Retinal pigment epithelial cell (primary cell): ENCODE measurements at regions not wholly inside any gene's neighbourhood (a gene's known extent, or its start where the extent isn't known, plus 50 kb on each side); places are given as distances from the start of the nearest gene placed in this dataset.

ENCODE experiments used
- DNase-seq: peaks from one replicate; pipeline ENCODE4 v3.0.0-alpha.2; 2010; ENCODE audit warnings: low read depth
- H3K4me3 ChIP-seq: 2 replicates; pipeline ENCODE4 v1.5.1; 2011; ENCODE audit warnings: mild to moderate bottlenecking, low read length, control low read depth, moderate library complexity
- TF ChIP-seq, protein P1 (sequence below): conservative IDR thresholded peaks from 2 replicates; pipeline ENCODE4 v1.5.1; 2011; ENCODE audit warnings: low read depth, low read length, control low read depth, inconsistent platforms

DNA sequence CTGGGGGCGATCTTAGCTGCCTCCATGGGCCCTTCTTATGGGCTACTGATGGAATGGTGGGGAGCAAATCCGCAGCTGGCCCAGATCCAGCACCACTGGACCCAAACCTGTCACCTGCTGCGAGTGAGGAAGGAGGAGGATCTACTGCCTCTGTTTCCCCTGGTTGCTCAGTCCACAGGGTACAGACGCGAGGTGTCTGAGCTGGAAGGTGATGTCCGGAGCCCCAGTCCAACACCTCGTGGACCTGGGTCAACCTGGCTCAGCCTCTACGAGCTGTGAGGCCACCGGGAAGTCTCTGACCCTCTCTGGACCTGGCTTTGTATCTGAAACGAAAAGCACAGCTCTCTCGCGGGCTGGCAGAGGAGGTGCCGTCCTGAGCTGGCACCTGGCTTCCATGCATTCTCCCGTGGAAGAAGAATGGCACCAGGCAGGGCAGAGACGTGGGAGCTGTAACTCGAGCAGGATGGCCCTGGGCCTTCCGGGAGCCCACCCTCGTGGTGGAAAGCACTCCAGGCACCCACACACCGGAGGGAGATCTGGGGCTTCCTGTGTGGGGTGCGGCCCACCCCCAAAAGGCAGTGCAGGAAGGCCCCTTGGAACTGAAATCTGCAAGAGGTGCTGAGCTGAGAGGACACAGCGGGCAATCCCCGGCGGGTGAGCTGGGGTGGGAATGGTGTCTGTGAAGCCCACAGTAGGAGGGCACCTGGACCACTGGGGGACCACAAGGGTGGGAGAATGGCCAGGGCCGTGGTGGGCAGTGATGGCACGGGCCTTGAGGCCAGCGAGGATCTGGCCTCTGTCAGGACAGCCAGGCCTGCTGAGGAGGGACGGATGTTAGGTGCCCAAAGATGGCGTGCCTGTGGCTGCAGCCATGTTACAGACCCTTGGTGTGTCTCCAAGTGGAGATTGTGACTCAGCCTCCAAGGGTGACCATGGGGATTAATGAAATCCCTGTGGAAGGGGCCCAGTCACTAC lies 133.4 kb downstream of the OLFM1 start:
- DNase-seq = no peak
- no peak overlapping the region for H3K4me3 ChIP-seq
- TF ChIP-seq, protein P1, sequence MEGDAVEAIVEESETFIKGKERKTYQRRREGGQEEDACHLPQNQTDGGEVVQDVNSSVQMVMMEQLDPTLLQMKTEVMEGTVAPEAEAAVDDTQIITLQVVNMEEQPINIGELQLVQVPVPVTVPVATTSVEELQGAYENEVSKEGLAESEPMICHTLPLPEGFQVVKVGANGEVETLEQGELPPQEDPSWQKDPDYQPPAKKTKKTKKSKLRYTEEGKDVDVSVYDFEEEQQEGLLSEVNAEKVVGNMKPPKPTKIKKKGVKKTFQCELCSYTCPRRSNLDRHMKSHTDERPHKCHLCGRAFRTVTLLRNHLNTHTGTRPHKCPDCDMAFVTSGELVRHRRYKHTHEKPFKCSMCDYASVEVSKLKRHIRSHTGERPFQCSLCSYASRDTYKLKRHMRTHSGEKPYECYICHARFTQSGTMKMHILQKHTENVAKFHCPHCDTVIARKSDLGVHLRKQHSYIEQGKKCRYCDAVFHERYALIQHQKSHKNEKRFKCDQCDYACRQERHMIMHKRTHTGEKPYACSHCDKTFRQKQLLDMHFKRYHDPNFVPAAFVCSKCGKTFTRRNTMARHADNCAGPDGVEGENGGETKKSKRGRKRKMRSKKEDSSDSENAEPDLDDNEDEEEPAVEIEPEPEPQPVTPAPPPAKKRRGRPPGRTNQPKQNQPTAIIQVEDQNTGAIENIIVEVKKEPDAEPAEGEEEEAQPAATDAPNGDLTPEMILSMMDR = no peak

DNA sequence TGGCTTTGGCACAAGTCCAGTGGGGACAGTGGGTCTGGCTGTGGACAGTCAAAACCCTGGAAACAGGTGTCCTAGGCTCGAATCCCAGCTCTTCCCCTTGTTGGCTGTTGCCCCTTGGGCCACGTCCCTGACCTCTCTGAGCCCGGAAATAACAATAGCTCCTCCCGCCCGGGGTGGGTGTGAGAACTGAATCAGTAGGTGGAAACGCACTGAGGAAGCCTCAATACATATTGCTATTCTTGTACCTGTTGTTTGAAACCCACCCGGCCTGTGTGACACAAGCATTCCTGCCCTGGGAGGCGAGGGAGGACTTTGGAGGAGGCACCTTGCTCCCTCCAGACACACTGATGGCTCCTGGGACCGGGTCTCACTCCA lies 134.1 kb downstream of the OLFM1 start:
- TF ChIP-seq, protein P1 = no peak
- no peak overlapping the region for H3K4me3 ChIP-seq
- no peak for DNase-seq

DNA sequence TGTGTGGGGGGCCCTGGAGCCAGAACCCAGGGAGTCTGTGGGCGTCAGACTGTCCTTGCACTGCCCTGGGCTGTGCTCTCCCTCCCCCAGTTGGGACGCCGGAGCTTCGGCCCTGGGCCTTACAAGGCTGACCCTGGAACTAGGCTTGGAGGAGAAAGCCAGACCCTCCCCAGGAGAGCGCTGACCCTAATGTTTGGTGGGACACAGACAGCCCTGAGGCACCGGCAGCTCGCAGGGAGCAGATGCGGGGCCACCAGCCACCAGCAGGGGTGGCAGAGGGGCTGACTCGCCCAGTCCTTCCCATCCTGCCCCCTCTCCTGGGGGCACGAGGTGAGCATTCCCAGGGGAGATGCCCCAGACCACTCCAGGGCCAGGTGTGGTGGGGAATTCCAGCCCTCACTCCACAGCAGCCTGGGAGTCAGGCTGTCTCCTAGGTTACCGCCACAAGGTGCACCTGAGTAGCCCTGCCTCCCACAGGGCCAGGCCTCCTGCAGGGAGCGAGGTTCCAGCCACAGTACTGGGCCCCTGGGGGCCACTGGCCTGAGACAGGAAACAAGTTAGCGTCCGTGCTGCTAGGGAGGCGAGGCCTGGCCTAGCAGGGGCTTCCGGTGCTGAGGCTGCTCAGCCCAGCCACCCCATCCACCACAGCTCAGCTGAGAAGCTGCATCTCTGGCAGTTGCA lies 134.6 kb downstream of the OLFM1 start:
- no peak overlapping the region for H3K4me3 ChIP-seq
- TF ChIP-seq, protein P1 = no peak
- DNase-seq = no peak

DNA sequence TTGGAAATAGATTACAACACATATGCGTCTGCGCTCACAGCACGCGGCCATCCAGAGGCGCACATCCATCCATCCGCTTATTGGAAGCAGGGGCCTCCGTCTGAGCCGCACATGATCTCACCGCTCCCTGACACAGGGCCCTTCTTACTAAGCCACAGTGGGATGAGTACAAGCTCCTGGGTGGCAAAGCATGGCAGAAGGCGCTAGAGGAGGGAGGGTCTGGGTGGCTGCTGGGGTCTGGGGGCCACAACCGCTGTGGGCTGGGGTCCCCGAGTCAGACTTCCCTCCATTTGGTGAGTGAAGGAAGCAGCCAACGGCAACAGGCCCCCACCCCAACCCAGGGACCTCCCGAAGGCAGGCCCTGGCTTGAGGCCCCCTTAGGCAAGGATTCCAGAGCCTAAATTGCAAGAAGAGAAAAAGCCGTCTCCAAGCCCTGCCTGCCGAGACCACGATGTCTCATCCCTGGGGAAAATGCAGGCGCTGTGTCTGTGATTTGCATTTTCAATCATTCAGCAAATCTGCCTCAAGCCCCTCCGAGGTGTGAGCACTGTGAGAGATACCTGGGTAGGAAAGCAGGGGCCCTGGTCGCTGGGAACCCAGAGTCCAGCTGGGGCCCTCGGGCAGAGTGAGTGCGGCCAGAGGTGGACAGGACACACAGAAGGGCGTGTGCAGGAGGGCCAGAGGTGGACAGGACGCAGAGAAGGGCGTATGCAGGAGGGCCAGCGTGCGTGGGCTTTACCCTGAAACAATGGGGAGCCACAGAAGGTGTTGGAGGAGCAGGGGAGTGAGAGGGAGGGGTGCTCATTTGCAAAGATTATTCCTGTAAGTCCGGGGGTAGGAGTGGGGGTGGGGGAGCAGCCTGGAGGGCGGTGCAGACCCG lies 135.7 kb downstream of the OLFM1 start:
- TF ChIP-seq, protein P1 = no peak
- DNase-seq = no peak
- H3K4me3 ChIP-seq = no peak overlapping the region

DNA sequence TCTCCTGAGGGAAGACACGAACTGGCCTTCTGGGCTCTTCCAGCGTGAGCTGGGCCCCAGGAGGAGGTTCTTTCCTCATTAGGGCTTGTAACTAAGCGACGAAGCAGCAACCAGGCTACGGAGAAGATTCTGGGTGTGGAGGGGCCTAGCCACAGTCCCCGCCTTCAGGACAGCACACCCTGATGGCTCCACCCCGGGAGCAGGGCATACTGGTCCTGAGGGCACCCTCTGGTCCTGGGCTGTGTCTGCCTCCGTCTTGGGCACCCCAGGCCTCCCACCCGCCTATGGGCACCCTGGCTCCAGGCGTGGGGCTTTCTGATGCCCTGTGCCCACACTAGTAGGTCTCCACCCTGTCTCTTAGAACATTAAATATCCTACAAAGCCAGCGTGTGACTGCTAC lies 136.4 kb downstream of the OLFM1 start:
- DNase-seq = no peak
- TF ChIP-seq, protein P1 = no peak
- H3K4me3 ChIP-seq = no peak overlapping the region

DNA sequence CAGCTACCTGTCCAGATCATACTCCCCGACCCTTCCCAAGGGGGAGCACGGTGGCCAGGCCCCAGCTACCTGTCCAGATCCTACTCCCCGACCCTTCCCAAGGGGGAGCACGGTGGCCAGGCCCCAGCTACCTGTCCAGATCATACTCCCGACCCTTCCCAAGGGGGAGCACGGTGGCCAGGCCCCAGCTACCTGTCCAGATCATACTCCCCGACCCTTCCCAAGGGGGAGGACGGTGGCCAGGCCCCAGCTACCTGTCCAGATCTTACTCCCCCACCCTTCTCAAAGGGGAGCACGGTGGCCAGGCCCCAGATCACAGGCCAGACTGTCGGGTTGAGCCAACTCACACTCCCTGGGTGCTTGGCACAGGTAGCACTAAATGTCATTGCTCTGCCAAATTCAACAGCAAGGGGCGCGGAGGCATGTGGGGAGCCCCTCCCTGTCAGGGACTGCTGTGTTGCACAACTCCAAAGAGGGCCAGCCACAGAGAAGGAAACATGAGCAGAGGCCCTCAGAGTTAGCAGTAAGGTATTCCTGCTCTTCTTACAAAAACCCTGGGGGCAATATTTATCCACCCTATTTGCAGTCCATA lies 136.9 kb downstream of the OLFM1 start:
- DNase-seq = no peak
- TF ChIP-seq, protein P1 = no peak

More for the DNA sequence above, 136.9 kb downstream of the OLFM1 start:
- H3K4me3 ChIP-seq = no peak overlapping the region
